NCI-H774 (cell line): ENCODE measurements at regions not wholly inside any gene's neighbourhood (a gene's known extent, or its start where the extent isn't known, plus 50 kb on each side); places are given as distances from the start of the nearest gene placed in this dataset.

Source experiments
- DNase-seq: peaks from one replicate; lab custom pipeline; 2025; lab: John Stamatoyannopoulos, UW

DNA sequence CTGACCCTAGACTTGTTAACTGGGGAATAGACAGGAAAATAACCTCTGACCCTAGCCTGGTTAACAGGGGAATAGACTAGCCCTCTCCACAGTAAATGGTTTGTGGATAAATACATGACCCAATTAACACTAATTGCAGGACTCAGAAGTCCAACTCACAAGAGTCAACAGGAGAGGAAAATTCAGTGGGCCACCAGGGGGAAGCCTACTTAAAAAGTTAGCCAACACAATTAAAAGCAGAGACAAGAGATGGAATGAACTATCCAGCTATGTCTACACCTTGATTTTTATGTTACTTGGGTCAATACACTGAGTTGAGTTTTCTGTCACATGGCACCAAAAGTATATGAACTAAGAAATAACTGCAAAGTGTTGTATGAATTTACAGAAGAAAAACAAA lies 158.8 kb upstream of the SLC39A10 start:
- DNase-seq: no peak

DNA sequence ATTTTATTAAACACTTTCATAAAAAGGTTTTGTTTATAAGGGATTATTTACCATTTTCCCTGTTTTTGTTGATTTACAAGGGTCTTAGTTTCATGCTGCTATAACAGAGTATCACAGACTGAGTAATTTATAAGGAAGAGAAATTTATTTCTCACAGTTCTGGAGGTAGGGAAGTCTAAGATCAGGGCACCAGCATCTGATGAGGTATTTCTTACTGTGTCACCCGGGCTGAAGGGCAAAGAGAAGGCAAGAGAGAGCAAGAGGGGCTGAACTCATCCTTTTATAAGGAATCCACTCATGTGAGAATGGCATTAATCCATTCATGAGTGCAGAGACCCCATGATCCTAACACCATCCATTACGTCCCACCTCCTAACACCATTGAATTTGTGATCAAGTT lies 160.0 kb upstream of the SLC39A10 start:
- DNase-seq: no peak

DNA sequence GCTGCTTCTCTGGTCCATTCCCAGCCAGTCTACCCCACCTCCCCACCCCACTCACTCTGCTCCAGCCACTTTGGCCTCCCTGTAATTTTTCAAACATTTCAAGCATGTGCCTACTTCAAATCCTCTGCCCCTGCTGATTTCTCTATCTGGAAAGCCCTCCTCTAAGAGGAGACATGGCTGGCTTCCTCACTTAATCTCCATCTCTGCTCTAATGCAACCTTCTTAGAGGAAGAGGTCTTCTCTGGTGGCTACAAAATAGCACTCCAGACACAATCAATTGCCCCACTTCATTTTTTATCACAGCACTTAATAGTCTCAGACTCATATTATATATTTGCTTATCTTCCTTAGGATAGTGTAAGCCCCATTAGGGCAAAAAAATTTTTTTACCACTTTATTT lies 161.1 kb upstream of the SLC39A10 start:
- no peak for DNase-seq

DNA sequence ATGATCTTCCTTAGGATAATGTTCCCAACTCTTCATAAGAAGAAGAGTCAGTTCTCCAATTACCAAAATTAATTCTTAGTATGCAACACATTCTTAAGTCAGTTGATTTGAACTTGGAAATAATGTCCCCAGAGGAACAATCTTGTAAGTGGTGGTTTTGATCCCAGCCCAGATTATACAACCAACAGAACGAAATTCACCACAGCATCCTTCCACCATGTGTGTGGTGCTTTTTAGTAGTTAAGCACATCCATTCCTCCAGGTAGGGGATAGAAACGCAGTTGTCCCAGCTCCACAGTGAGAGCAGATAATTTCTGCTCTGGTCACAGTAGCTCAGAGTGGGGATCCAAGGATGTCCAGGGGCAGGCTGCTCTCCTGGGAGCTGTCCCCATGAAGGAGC lies 161.7 kb upstream of the SLC39A10 start:
- no peak for DNase-seq

DNA sequence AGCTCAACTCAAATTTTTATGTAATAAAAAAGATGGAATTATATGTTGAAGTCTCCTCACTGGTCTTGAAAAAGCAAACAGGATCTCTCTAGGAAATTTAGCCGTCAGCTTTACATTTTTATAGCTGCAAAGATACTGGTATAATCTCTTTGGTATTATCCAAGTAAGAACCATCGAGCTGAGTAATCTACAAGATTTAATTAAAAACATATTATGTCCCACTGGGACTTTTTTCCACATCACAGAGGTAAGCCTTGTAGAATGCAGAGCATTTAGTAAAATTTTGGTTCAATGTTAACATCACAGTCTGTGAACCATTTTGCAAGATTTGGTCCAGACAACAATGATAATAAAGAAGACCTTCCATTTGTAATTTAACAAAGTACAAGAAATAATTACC lies 162.6 kb upstream of the SLC39A10 start:
- no peak for DNase-seq

DNA sequence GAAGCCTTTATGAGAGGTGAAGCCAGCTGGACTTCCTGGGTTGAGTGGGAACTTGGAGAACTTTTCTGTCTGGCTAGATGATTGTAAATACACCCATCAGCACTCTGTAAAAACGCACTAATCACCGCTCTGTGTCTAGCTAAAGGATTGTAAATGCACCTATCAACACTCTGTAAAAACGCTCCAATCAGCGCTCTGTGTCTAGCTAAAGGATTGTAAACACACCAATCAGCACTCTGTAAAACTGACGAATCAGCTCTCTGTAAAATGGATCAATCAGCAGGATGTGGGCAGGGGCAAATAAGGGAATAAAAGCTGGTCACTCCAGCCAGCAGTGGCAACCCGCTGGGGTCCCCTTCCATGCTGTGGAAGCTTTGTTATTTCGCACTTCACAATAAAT lies 163.6 kb upstream of the SLC39A10 start:
- DNase-seq: no peak

DNA sequence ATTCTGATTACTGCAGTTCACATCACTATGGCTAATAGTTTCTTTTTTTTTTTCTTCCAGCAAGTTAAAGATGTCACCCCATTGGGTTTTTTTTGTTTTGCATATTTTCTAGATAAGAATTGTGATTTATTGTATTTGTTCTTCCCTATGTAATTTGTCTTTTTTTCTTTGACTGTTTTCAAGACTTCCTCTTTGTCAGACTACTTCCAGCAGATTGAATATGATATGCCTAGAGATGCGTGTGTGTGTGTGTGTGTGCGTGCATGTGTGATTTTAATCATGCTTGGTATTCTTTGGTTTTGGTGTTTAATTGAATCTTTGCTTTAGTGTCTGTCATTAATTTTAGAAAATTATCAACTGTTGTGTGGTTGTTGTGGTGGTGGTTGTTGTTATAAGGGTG lies 166.7 kb upstream of the SLC39A10 start:
- no peak for DNase-seq

DNA sequence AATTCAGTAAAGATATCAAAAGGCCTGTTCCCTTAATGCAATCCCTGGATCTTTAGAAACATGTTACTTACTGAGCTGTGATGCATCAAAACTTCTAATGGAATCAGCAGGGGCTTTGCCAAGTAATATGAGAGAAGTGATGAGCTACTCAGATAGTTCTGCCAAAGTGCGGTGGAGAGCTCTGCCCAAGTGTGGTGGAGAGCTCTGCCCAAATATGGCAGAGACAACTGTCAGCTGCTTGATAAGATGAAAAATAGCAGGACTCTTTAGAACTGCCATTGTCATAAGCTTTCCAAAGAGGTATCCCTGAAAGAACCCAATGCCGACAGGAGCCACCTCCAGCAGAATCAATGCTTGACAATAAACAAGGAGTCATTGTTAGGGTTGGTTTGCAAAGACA lies 167.9 kb upstream of the SLC39A10 start:
- no peak for DNase-seq

DNA sequence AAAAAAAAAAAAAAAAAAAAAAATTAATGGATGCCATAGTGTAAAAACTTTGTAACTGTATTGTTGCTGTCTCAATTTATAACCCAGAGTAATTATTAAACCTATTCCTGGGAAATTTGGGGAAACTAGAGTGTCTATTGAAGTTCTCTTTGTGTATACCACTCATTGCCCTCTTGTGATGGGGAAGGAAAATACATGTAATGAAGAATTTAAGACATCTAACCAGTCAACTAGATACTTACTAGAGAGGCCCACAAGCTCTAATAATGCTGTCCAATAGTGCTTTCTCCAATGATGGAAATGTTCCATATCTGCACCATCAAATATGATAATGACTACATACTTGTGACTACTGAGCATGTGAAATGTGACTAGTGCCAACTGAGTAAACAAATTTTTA lies 168.5 kb upstream of the SLC39A10 start:
- no peak for DNase-seq

DNA sequence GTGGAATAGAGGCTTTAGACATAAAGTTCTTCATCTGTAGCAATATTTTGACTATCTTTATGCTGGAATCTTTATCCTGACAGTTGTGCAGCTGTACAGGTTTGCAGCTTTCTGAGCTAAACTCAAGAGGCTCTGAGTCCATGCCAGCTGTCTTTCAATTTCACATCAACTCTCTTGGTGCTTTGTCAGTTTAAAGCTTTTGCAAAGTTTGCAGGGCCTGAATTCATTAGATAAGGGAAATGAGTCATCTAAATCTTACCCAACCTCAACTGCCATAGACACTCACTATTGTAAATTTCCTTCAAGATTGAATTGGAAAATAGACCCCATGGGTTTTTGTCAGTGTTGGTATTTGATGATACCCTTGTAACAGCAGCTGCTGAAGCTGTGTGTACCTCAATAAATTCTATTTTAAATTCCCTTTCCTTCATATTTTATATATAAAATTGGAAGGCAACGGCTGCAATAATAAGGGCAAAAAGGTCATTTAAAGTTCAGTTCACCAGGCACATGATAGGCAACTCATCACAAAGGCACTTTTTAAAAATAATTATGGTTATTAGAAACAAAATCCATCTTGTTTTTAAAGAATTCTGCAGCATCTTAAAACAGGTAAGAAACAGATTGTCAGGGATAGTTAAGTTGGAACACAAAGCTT lies 169.9 kb upstream of the SLC39A10 start:
- DNase-seq: no peak

DNA sequence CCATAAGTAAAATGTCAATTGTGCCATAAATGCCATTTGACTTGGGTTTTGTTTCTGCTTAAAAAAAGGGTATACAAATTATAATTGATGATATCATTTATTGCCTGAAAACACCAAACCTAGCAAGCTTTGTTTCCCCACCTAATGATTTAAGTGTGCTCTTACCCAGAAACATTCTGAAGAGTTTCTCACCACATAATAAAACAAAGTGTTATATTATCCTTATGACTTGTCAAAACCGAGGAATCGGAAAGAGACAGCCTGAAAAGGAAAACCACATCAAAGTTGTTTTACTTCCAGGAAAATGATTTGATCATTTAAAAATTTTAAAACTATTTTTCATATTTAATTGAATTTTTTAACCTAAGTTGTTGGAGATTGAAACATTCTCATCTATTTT lies 170.5 kb upstream of the SLC39A10 start:
- DNase-seq: no peak

DNA sequence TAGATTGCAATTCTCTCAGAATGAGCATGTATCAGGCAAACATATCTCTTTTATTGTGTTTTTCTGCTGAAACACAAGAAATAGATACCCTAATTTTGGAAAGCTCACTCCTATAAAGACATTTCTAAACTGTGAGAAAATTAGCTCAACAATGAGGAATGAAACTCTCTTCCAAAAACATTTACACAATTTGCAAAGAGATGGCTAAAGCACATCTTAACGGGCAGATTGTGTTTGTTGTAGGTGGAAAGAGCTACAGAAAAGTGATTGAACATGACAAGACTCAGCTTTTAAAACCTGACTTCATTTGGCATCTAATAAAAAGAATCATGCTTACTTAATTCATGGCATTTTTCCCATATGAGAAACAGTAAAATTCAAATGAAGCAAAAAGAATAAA lies 175.0 kb upstream of the SLC39A10 start:
- no peak for DNase-seq

DNA sequence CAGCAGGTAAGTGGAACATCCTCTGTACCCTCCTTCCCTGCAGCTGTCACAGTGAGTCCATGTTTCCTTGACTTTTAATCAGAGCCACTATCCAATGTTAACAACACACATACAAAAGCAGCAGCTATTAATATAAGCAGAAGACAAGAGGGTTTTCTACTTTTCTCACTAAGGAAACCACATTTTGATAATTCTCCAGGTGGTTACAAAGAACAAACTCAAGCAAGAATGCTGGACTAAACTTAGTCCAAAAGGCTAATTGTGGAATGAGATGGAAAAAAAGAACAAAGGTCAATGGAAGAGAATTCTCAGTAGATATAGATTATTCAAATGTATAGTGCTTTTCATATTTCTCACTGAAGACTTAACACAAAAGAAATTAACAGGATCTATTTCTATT lies 176.9 kb upstream of the SLC39A10 start:
- DNase-seq: no peak

DNA sequence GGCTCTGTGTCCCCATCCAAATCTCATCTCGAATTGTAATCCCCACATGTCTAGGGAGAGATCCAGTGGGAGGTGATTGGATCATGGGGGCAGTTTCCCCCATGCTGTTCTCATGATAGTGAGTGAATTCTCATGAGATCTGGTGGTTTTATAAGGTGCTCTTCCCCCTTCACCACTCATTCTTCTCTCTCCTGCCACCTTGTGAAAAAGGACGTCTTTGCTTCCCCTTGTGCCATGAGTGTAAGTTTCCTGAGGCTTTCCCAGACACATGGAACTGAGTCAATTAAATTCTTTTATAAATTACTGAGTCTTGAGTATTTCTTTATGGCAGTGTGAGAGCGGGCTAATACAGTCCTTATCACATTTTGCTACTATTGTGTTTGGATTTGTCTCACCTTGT lies 177.6 kb upstream of the SLC39A10 start:
- DNase-seq: no peak

DNA sequence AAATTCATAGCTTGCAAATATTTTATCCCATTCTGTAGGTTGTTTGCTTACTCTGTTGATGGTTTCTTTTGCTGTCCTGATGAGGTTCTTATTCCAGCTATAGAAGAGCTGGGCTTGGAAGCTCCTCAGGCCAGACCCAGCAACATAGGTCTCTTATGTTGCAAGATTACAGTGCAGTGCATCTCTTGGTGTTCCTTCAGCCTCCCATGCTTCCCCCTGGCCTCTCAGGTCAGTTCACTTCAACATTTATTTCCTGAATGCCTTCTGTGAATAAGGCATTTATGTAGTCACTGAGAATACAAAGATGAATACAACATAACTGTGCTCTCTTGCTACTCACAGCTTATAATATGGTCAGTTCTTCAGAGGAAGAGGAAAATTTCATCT lies 179.0 kb upstream of the SLC39A10 start:
- DNase-seq: no peak

DNA sequence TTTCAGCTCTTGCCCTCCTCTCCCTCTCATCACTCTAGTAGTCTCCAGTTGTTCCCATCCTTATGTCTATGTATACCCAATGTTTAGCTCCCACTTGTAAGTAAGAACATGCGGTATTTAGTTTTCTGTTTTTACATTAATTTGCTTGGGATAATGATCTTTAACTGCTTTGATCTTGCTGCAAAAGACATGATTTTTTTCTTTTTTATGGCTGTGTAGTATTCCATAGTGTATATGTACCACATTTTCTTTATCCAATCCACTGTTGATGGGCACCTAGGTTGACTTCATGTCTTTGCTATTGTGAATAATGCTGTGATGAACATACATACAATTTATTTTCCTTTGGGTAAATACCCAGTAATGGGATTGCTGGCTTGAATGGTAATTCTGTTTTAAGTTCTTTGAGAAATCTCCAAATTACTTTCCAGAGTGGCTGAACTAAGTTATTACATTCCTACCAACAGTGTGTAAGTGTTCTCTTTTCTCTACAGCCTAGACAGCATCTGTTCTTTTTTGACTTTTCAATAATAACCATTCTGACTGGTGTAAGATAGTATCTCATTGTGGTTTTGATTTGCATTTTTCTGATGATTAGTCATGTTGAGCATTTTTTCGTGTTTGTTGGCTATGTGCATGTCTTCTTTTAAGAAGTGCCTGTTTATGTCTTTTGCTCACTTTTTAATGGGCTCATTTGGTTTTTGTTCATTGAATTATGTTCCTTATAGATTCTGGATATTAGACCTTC lies 179.6 kb upstream of the SLC39A10 start:
- no peak for DNase-seq

DNA sequence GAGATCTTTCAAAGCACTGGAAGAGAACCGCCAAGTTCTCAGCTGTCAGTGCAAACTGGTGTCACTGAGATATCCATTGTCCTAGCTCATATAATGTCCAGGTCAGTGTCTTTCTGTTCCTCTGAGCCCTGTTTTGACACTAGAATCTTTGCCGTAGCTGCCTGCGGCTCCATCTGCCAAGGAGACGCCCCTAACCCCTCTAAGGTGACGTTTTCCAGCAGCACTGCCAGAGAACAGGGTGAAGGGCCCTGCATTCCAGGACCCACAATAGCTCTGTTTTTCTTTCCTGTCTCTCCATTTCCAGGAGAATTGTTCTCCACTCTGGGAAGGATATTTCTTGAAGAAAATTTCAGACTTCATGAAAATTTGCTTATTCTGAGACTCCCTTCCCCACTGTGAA lies 181.7 kb upstream of the SLC39A10 start:
- no peak for DNase-seq

DNA sequence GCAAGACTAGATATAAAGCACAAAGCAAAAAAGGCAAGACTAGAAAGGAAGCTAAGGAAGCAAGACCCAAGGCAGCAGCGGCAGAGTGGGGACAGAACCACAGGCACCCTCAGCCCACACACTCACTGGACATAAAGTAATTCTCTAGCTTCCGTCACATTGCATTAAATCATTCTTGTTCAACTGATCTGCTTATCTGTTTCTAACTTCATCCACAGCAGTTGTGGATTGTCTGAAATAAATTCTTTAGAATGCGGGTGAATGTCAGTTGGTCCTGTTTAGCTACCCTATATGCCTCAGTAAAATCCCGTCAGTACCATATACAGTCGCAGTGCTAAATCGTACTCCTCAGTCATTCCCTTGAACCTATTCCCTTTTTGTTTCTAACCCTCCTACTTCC lies 183.2 kb upstream of the SLC39A10 start:
- DNase-seq: no peak

DNA sequence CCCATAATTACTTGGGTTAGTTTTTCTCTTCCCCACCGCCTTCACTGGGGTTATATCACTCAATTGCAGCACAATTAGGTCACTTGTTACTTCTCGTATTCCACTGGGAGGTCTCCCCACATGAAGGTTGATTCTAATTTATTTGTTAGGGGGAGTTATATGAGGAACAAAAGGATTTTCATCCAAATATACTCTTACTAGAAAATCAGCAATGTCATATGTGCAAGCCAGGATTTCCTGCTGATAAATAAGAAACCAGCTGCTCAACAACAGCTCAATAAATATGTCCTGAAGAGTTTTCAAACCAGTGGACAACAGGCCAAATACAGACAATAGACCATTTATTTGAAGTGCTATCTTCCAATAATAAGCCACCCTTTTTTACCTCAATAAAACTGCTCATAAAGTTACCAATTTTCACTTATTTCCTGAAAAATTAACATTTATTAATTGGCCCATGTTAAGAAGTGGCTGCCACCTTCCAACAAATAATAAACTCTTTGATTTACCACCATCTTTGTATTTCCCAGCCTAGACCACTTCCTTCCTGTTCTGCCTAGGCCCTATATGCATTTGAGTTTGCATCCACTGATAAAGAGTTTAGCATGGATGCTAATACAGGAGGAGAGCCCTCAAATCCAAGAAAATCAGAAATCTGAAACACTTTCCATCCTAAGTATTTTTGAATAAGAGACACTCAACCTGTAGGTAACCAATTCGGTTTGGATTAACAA lies 184.4 kb upstream of the SLC39A10 start:
- no peak for DNase-seq

DNA sequence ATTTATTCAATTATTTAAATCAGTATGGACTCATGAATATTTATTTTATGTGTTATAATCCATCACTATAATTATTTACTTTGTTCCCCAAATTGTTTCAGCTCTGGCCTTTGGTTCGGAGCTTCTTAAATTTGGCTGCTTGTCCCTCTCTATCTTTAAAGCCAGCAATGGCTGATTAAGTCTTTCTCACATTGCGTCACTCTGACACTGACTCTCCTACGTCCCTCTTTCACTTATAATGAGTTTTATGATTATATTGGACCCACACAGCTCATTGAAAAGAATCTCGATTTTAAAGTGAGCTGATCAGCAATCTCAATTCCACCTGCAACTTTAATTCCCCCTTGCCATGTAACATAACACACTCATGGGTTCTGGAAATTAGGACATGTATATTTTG lies 185.2 kb upstream of the SLC39A10 start:
- DNase-seq: no peak

DNA sequence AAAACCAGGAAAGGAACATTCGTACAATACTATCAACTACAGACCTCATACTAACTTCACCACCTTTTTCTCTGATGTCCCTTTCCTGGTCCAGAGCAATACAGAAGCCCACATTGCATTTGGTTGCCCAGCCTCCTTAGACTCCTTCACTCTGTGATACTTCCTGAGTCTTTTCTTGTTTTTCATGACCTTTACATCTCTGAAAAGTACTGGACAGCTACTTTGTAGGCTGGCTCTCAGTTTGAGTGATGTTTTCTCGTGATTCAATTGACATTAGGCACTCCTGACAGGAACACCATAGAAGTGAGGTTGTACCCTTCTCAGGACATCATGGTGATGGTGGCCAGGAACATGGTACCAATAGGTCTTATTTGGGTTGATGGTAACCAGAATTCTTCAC lies 185.9 kb upstream of the SLC39A10 start:
- DNase-seq: no peak

DNA sequence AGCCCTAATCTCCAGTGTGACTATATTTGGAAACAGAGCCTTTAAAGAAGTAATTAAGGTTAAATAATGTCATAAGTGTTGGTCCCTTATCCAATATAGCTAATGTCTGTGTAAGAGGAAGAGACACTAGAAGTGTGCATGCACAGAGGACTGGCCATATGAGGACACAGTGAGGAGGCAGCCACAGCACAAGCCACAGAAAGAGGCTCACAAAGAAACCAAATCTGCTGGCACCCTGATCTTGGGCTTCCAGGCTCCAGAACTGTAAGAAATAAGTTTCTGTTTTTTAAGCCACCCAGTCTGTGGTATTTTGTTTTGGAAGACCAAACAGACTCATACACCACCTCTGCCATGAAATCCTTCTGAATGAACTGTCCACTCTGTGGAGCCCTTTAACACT lies 186.4 kb upstream of the SLC39A10 start:
- DNase-seq: no peak

DNA sequence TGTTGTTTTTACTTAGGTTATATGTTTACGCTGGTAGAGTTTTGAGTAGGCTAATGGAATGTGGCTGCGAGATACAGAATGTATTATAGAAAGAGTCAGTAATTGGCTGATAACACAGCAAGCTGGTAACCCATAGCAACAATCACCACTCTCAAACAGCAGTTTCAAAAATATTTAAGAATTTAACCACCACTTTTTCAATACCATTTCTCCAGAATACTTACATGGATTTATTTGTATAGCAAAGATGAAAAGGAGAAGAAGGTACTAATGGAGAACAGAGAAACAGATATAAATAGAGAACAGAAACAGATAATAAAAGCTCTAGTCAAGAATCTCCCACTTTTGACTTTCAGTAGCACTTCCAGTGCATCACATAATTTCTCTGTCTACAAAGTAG lies 188.3 kb upstream of the SLC39A10 start:
- DNase-seq: no peak
